GM12874 (cell line): ENCODE measurements at regions not wholly inside any gene's neighbourhood (a gene's known extent, or its start where the extent isn't known, plus 50 kb on each side); places are given as distances from the start of the nearest gene placed in this dataset.

Experiments
- TF ChIP-seq, protein P1 (sequence below): IDR thresholded peaks from 2 replicates; pipeline ENCODE4 v1.5.1; 2011; ENCODE audit warnings: low read depth, mild to moderate bottlenecking, control low read depth, low read length, moderate library complexity; ENCODE audit not compliant: insufficient read depth

DNA sequence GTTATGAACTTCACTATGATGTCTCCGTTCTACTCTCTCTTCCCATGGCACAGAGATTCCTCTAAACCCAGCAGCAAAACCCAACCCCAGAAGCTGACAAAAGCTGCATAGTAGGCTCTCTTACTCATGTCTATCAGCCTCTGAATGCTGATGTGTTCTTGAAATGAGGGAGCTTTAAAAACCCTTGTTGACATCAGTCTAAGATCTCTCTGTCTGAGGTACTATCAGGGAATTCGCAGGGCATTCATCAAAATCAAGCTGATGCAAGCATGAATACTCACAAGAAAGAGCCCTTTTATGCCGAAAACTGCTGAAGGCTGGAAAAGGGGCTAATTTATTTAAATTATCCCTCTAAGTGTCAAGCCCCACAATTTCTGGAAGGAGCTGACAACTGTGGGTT is 710.6 kb upstream of the FANCL start:
- TF ChIP-seq, protein P1, sequence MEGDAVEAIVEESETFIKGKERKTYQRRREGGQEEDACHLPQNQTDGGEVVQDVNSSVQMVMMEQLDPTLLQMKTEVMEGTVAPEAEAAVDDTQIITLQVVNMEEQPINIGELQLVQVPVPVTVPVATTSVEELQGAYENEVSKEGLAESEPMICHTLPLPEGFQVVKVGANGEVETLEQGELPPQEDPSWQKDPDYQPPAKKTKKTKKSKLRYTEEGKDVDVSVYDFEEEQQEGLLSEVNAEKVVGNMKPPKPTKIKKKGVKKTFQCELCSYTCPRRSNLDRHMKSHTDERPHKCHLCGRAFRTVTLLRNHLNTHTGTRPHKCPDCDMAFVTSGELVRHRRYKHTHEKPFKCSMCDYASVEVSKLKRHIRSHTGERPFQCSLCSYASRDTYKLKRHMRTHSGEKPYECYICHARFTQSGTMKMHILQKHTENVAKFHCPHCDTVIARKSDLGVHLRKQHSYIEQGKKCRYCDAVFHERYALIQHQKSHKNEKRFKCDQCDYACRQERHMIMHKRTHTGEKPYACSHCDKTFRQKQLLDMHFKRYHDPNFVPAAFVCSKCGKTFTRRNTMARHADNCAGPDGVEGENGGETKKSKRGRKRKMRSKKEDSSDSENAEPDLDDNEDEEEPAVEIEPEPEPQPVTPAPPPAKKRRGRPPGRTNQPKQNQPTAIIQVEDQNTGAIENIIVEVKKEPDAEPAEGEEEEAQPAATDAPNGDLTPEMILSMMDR, result no peak

DNA sequence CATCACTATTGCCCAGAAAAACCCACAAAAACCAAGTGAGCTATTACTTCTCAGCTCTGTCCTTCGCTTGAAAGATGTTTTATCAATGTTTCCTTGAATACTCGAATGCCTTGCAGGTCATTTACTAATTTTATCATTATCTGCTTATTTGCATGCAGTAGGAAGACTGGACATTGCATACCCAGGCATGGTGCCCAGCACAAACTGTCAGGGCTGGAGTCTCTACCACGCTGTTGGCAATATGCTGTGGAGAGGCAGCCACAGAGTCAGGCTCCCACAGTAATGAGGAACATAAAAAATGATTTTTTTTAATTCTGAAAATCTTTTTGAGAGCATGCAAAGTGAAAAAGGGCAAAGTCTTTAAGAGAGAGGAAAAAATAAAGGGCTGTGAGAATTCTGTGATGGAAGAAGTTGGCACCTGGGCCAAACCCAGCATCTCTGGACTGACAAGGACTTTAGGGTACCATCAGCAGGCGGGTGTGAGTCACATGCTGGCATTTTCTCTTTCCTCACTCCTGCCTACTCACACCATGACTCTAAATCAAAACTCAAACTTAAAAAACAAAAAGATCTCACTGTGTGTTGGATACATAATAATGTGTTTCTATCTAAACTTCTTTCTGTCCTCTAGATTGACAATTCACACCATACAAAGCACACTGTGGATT is 709.8 kb upstream of the FANCL start:
- TF ChIP-seq, protein P1, result no peak

DNA sequence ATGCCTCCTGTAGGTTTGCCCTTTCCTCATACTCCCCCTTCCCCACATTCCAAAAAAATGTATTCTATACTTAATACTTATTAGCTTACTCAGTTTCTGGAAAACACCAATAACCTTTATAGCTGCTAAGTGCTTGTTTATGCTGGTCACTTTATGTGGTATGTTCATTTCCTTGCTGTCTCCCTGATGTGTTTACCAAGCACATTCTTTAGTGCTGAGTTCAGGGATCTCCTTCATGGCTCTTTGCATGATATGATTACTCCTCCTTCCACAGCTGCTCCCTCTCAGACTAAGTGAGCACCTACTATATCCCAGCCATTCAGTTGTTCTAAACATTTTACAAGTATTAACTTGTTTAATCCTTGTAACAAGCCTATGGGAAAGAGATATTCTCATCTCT is 698.3 kb upstream of the FANCL start:
- TF ChIP-seq, protein P1, result no peak

DNA sequence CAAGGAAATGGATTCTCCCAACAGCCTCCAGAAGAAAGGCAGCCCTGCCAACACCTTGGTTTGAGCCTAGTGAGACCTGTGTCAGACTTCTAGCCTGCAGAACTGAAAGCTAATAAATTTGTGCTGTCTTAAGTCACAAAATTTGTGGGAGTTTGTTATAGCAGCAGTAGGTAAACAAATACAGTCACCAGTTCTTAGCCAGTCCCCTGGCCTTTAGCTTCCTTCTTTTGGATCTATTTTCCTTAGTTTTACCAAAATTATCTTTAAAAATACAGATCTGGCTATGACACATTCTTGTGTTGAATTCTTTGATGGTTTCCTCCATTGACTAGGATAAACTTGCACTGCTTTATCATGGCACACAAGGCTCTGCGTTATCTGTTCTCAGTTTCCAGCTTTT is 697.9 kb upstream of the FANCL start:
- TF ChIP-seq, protein P1, result no peak

DNA sequence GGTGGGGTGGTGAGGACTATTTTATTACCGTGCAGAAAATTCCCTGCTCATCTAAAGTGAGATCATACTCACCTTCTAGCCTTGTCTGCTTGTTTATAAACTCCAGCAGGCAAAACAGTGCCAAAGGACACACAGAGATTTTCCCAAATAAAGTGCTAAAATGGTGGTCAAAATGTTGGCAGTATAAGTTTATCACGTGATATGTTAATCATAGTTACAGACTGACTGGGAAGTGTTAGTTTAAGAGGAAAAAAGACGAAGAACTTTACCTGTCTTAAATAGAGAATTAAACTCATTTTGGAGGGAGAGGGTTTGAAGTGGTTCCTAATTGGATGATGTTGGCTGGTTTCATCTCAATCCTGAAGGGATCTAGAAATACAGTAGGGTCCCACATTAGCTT is 691.7 kb upstream of the FANCL start:
- TF ChIP-seq, protein P1, result no peak

DNA sequence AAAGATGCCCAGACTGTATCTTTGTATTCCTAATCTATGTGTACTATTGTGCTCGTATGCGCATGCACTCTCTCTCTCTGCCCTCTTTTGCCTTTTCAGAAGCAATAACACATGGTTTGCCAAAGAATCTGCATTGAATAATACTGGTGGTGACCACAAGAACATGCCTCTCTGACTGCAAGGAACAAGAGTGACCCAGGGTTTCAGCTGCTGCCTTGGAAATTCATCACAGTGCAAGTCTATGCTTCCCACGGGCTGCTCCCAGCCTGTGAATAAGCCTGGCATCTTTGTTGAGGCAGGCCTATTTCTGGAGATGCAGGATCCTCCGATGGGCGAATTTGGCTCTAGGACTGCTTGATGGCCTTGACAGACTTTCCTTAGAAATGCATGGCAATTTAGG is 689.4 kb upstream of the FANCL start:
- TF ChIP-seq, protein P1, result no peak

DNA sequence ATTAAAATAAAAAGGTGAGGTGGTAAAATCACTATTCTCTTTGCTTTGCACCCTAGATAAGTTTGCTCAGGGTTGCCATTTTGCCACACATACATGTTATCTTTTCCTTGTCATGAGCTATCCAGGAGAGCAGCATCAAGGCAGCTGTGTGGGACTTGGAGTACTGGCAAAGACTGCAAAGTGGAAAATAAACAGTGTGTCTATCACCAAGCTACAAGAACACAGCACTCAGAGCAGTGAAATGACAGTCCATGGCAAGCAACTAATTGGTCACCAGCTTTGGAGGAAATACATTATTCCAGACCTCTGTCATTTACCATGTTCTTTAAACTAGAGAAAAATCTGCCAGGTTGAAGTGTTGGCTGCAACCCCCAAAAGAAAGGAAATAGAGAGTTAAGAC is 687.8 kb upstream of the FANCL start:
- TF ChIP-seq, protein P1, result no peak

DNA sequence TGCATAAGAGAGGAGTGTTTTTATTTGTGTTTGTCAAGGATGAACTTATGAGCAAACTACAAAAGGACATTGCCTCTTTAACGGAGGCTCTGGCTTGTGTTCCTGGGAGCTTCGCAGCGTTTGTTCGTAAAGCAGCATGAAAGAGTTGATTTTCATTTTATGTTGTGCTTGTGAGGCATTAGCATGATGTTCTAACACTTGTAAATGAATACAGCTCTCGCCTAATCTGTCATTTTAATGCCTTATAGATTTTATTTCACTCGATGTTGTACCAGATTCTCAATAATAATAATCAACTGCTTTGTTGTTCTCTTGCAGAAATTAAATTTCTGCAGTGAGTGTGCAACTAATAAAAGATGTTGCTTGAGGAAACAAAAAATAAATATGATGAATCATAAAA is 687.3 kb upstream of the FANCL start:
- TF ChIP-seq, protein P1, result no peak
